SHP77 (cell line): ENCODE measurements at regions not wholly inside any gene's neighbourhood (a gene's known extent, or its start where the extent isn't known, plus 50 kb on each side); places are given as distances from the start of the nearest gene placed in this dataset.
A peak's percentile ranks its signal among the peaks of the same experiment; 100 is the strongest.

Source experiments
- DNase-seq, 2 experiments: peaks; one replicate each; lab custom pipeline; 2025; lab: John Stamatoyannopoulos, UW

GRCh38 chr2:118186858-118187254, 98.6 kb downstream of the INSIG2 start:
- no peak for DNase-seq

GRCh38 chr2:118186110-118186857, 98.0 kb downstream of the INSIG2 start:
- DNase-seq = peak; percentile 53 to 88

- peak; percentile 47 to 52 for DNase-seq
Observed at GRCh38 chr2:118185210-118186109, 97.2 kb downstream of the INSIG2 start.

- DNase-seq = no peak
Observed at GRCh38 chr2:118183381-118183780, 95.1 kb downstream of the INSIG2 start.

GRCh38 chr2:118179445-118179844, 91.2 kb downstream of the INSIG2 start:
- DNase-seq = no peak

GRCh38 chr2:118177884-118178283, 89.6 kb downstream of the INSIG2 start:
- no peak for DNase-seq

GRCh38 chr2:118177318-118177717, 89.0 kb downstream of the INSIG2 start:
- no peak for DNase-seq

- no peak for DNase-seq
Observed at GRCh38 chr2:118176601-118177000, 88.3 kb downstream of the INSIG2 start.

GRCh38 chr2:118171546-118171945, 83.3 kb downstream of the INSIG2 start:
- DNase-seq = no peak

GRCh38 chr2:118169359-118170005, 81.2 kb downstream of the INSIG2 start:
- DNase-seq = no peak

GRCh38 chr2:118168615-118169014, 80.3 kb downstream of the INSIG2 start:
- no peak for DNase-seq

GRCh38 chr2:118167026-118167425, 78.8 kb downstream of the INSIG2 start:
- no peak for DNase-seq

- DNase-seq = no peak
Observed at GRCh38 chr2:118166242-118166641, 78.0 kb downstream of the INSIG2 start.

- no peak for DNase-seq
Observed at GRCh38 chr2:118165595-118165994, 77.3 kb downstream of the INSIG2 start.
